ENCODE measurements at regions not wholly inside any gene's neighbourhood (a gene's known extent, or its start where the extent isn't known, plus 50 kb on each side); places are given as distances from the start of the nearest gene placed in this dataset.
A peak's percentile ranks its signal among the peaks of the same experiment; 100 is the strongest.

DNA sequence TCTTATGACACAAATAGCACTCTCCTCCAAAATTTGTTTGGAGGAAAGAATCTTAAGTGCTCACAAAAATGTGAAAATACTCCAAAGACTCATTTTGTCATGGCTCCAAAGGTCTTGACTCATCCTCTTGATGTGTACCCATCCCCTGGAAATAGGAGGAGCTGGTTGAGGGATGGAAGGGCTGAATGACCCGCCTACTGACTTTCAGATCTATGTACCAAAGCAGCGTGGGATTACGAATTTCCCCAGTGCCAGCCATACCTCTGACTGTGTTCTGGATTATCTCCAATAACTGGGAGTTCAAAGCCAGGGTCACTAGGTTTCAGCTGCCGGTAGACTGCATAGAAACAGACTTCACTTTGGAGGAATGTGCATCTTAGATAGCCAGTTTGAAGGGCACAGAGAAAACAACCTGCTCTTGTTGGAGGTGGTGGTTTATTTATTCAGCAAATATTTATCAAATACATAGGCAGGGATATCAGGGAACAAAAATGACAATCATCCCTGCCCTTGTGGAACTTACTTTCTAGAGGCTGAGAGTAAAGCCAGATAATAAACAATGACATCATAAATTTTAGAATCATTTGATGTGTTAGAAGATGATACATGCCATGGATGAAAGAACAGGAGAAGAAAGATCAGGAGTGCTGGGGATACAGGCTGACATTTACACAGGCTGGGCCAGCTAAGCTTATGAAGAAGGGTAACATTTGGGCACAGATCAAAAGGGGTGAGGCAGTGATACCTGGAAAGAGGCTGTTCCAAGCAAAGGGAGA is 246.6 kb downstream of the TBXT start:
- no peaks in the 10 kb centered on the region for H3K27me3 ChIP-seq (ENCODE audit: insufficient read depth, low read length, poor library complexity)
- TF ChIP-seq EZH2 (IDR thresholded peaks at IDR 0.05; ENCODE audit: borderline replicate concordance, low read depth, low read length, severe bottlenecking): no peak
- TF ChIP-seq, protein P1, sequence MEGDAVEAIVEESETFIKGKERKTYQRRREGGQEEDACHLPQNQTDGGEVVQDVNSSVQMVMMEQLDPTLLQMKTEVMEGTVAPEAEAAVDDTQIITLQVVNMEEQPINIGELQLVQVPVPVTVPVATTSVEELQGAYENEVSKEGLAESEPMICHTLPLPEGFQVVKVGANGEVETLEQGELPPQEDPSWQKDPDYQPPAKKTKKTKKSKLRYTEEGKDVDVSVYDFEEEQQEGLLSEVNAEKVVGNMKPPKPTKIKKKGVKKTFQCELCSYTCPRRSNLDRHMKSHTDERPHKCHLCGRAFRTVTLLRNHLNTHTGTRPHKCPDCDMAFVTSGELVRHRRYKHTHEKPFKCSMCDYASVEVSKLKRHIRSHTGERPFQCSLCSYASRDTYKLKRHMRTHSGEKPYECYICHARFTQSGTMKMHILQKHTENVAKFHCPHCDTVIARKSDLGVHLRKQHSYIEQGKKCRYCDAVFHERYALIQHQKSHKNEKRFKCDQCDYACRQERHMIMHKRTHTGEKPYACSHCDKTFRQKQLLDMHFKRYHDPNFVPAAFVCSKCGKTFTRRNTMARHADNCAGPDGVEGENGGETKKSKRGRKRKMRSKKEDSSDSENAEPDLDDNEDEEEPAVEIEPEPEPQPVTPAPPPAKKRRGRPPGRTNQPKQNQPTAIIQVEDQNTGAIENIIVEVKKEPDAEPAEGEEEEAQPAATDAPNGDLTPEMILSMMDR (IDR thresholded peaks at IDR 0.05; ENCODE audit: borderline replicate concordance, extremely low read depth, low read length, poor library complexity, severe bottlenecking): no peak
- DNase-seq (no peak), ATAC-seq (ENCODE audit: insufficient read depth, low read depth) (no peak)
- H3K27ac ChIP-seq (ENCODE audit: low read length): no peak overlapping the region
- H3K36me3 ChIP-seq (ENCODE audit: insufficient read depth, low read length): no peaks in the 10 kb centered on the region
- H3K4me1 ChIP-seq (ENCODE audit: insufficient read depth, low read length): no peaks in the 10 kb centered on the region
- no peak overlapping the region for H2AFZ ChIP-seq (ENCODE audit: low read depth, low read length)
- H3K9ac ChIP-seq (ENCODE audit: low read depth, low read length): no peak overlapping the region
- H3K4me3 ChIP-seq (ENCODE audit: low read depth in 1 of 2, low read length in 2 of 2): no peak overlapping the region
- H3K4me2 ChIP-seq (ENCODE audit: insufficient read depth, low read length): no peak overlapping the region
- no peaks in the 10 kb centered on the region for H4K20me1 ChIP-seq (ENCODE audit: insufficient read depth, low read length)
- H3K79me2 ChIP-seq (ENCODE audit: insufficient read depth, low read length): no peaks in the 10 kb centered on the region
- no peaks in the 10 kb centered on the region for H3K9me3 ChIP-seq (ENCODE audit: insufficient read depth, low read length, severe bottlenecking)

DNA sequence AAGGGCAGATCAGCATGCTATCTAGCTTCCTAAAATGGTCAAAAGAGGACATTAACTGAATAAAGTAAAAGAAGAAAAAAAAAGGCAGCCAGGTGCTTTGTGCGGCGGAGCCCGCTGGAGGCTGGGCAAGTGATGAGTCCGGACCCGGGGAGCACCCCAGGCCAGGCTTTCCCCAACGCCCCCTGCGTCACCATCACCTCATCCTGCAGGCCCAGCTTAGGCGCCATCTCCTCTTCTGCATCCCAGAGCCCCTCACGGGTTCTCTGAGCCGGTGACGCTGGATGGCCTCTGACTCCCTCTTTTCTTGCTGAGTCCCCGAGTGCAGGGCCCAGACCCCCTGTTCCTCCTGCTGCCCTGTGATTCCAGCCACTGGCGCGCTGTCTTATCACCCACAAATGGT is 250.1 kb downstream of the TBXT start:
- no peak overlapping the region for H3K4me2 ChIP-seq (ENCODE audit: insufficient read depth, low read length)
- no peaks in the 10 kb centered on the region for H3K4me1 ChIP-seq (ENCODE audit: insufficient read depth, low read length)
- TF ChIP-seq, protein P1 (IDR thresholded peaks at IDR 0.05; ENCODE audit: borderline replicate concordance, extremely low read depth, low read length, poor library complexity, severe bottlenecking): no peak
- TF ChIP-seq EZH2 (IDR thresholded peaks at IDR 0.05; ENCODE audit: borderline replicate concordance, low read depth, low read length, severe bottlenecking): no peak
- no peak overlapping the region for H3K9ac ChIP-seq (ENCODE audit: low read depth, low read length)
- no peak for DNase-seq
- no peak overlapping the region for H3K27ac ChIP-seq (ENCODE audit: low read length)
- H2AFZ ChIP-seq (ENCODE audit: low read depth, low read length): no peak overlapping the region
- no peaks in the 10 kb centered on the region for H4K20me1 ChIP-seq (ENCODE audit: insufficient read depth, low read length)
- H3K9me3 ChIP-seq (ENCODE audit: insufficient read depth, low read length, severe bottlenecking): no peaks in the 10 kb centered on the region
- no peak overlapping the region for H3K4me3 ChIP-seq (ENCODE audit: low read depth in 1 of 2, low read length in 2 of 2)
- H3K79me2 ChIP-seq (ENCODE audit: insufficient read depth, low read length): no peaks in the 10 kb centered on the region
- ATAC-seq (ENCODE audit: insufficient read depth, low read depth): no peak
- no peaks in the 10 kb centered on the region for H3K27me3 ChIP-seq (ENCODE audit: insufficient read depth, low read length, poor library complexity)
- H3K36me3 ChIP-seq (ENCODE audit: insufficient read depth, low read length): no peaks in the 10 kb centered on the region

DNA sequence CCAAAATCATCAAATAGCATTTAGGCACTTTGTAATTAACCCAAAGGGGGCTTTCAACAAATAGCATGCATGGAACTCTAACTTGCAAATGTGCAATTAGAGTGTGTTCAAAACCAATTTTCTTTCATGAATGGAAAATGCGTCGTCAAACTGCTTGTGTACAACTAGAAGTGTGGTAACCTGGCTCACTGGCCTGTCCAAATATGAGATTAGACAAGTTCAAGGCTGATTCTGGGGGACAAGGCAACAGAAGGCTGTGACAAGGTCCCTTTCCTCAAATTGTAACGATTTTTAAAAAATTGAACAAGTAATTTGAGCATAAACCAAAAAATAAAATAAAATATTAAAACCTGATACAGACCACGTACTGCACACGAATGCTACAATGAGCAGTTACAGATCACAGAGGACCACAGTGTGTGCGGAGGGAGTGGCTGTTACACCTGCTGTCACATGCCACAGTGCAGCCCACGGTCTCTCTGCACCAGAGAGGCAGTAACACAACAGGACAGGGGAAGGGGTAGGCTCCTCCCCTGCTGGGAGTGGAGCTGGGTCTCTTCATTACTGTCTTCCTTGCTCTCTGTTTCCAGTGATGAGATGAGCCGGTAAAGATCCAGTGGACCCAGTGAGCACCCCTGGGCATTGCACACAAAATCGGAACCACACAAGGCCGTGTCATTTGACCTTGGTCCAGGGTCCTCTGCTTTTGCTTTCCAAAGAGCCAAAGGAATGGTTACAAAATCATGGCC is 252.2 kb upstream of the PDE10A start:
- no peak overlapping the region for H3K9ac ChIP-seq (ENCODE audit: low read depth, low read length)
- H2AFZ ChIP-seq (ENCODE audit: low read depth, low read length): peak overlapping the region; percentile 14; the same call in 1 of the 2 replicates
- no peak for DNase-seq
- no peaks in the 10 kb centered on the region for H3K27me3 ChIP-seq (ENCODE audit: insufficient read depth, low read length, poor library complexity)
- no peak for TF ChIP-seq EZH2 (IDR thresholded peaks at IDR 0.05; ENCODE audit: borderline replicate concordance, low read depth, low read length, severe bottlenecking)
- TF ChIP-seq, protein P1 (IDR thresholded peaks at IDR 0.05; ENCODE audit: borderline replicate concordance, extremely low read depth, low read length, poor library complexity, severe bottlenecking): no peak
- no peaks in the 10 kb centered on the region for H3K4me1 ChIP-seq (ENCODE audit: insufficient read depth, low read length)
- no peaks in the 10 kb centered on the region for H4K20me1 ChIP-seq (ENCODE audit: insufficient read depth, low read length)
- H3K4me2 ChIP-seq (ENCODE audit: insufficient read depth, low read length): no peak overlapping the region
- ATAC-seq (ENCODE audit: insufficient read depth, low read depth): 0 out of 3 replicates have a peak, but pooled peaks have one; percentile 35
- no peaks in the 10 kb centered on the region for H3K36me3 ChIP-seq (ENCODE audit: insufficient read depth, low read length)
- no peaks in the 10 kb centered on the region for H3K9me3 ChIP-seq (ENCODE audit: insufficient read depth, low read length, severe bottlenecking)
- H3K4me3 ChIP-seq (ENCODE audit: low read depth in 1 of 2, low read length in 2 of 2): no peak overlapping the region
- H3K27ac ChIP-seq (ENCODE audit: low read length): no peak overlapping the region
- H3K79me2 ChIP-seq (ENCODE audit: insufficient read depth, low read length): no peaks in the 10 kb centered on the region

Data from DND-41 (cell line).